Thoracic aorta (tissue), 2 donors: ENCODE measurements at regions not wholly inside any gene's neighbourhood (a gene's known extent, or its start where the extent isn't known, plus 50 kb on each side); places are given as distances from the start of the nearest gene placed in this dataset.
"Not testable (repeated sequence)": the region's sequence is repeated elsewhere in the genome, so short reads cannot be mapped to it uniquely, and the experiment has no call there.

ENCODE experiments used
- ATAC-seq: fragments of 150-250 bp; one replicate; pipeline ENCODE4 v1.8.0; 2017; ENCODE audit warnings: low read depth; ENCODE audit not compliant: insufficient number of reproducible peaks, low FRiP score
- DNase-seq: peaks from one replicate; pipeline ENCODE4 v3.0.0-alpha.2; 2020; ENCODE audit warnings: low spot score
- H3K27ac ChIP-seq, 2 donors: fragments of 200-600 bp; sonication (generic); 1 replicate in 1 of 2; 2 replicates in 1 of 2; pipeline ENCODE4 v1.5.1; 2016; ENCODE audit warnings: mild to moderate bottlenecking in 2 of 2, moderate library complexity in 2 of 2
- H3K27me3 ChIP-seq: fragments of 200-600 bp; sonication (generic); replicated peaks from 2 replicates; pipeline ENCODE4 v1.6.0; 2016; ENCODE audit warnings: mild to moderate bottlenecking; ENCODE audit not compliant: insufficient read depth
- H3K36me3 ChIP-seq: fragments of 200-600 bp; sonication (generic); one replicate; pipeline ENCODE4 v1.5.1; 2016
- H3K4me1 ChIP-seq, 2 donors: fragments of 200-600 bp; sonication (generic); 1 replicate in 1 of 2; 2 replicates in 1 of 2; pipeline versions ENCODE4 v1.5.1 to v1.6.0; 2016; ENCODE audit warnings: low read depth in 2 of 2, mild to moderate bottlenecking in 1 of 2; ENCODE audit not compliant: control insufficient read depth in 1 of 2
- H3K4me3 ChIP-seq: fragments of 200-600 bp; sonication (generic); 2 replicates; pipeline ENCODE4 v1.5.1; 2016; ENCODE audit warnings: mild to moderate bottlenecking
- H3K9me3 ChIP-seq: fragments of 200-600 bp; sonication (generic); 2 replicates; pipeline ENCODE4 v1.5.1; 2016
- CTCF ChIP-seq: fragments of 200-600 bp; sonication (generic); IDR thresholded peaks from one replicate; pipeline ENCODE4 v1.5.1; 2019; ENCODE audit warnings: antibody characterized with exemption

- not testable (repeated sequence) for ATAC-seq, H3K36me3 ChIP-seq, H3K27ac ChIP-seq, H3K4me1 ChIP-seq, H3K4me3 ChIP-seq, H3K27me3 ChIP-seq, DNase-seq, H3K9me3 ChIP-seq
Measured at GRCh38 chr17:62226610-62227240, 153.6 kb upstream of the EFCAB3 start.

DNA sequence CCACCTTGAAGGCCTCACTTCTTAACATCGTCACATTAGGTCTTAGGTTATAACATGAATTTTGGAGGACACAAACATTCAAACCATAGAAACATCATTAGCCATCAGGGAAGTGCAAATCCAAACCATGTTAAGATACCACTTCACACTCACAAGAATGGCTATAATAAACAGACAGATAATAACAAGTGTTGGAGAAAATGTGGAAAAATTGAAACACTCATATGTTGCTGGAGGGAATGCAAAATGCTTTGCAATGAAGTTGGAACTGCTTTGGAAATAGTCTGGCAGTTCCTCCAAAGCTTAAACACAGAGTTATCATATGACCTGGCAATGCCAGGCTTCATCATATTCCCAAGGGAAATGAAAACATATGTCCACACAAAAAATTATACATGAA lies 156.8 kb upstream of the EFCAB3 start:
- H3K36me3 ChIP-seq, H3K27ac ChIP-seq, ATAC-seq, H3K4me3 ChIP-seq, H3K4me1 ChIP-seq, DNase-seq, H3K27me3 ChIP-seq, H3K9me3 ChIP-seq: not testable (repeated sequence)

- no peak overlapping the region for H3K27ac ChIP-seq
- TF ChIP-seq CTCF, result no peak
- ATAC-seq (no peak), DNase-seq (no peak)
- H3K4me3 ChIP-seq, result no peak overlapping the region
- no peaks in the 10 kb centered on the region for H3K9me3 ChIP-seq
- H3K36me3 ChIP-seq, result no peaks in the 10 kb centered on the region
- no peaks in the 10 kb centered on the region for H3K27me3 ChIP-seq
- H3K4me1 ChIP-seq, result no peaks in the 10 kb centered on the region
Measured at GRCh38 chr17:62219221-62219899, 154.3 kb upstream of the MED13 start.

- no peaks in the 10 kb centered on the region for H3K36me3 ChIP-seq
- no peaks in the 10 kb centered on the region for H3K4me1 ChIP-seq
- no peak overlapping the region for H3K27ac ChIP-seq
- H3K27me3 ChIP-seq, result no peaks in the 10 kb centered on the region
- no peak for TF ChIP-seq CTCF
- no peaks in the 10 kb centered on the region for H3K9me3 ChIP-seq
- no peak overlapping the region for H3K4me3 ChIP-seq
- DNase-seq (no peak), ATAC-seq (no peak)
Measured at GRCh38 chr17:62216847-62217246, 151.8 kb upstream of the MED13 start.

GRCh38 chr17:62215891-62216290 lies 150.8 kb upstream of the MED13 start:
- ATAC-seq, H3K4me1 ChIP-seq, H3K27me3 ChIP-seq, H3K27ac ChIP-seq, H3K4me3 ChIP-seq, DNase-seq, H3K36me3 ChIP-seq, H3K9me3 ChIP-seq: not testable (repeated sequence)

- no peak for DNase-seq
- no peak overlapping the region for H3K27ac ChIP-seq
Measured at GRCh38 chr17:62206550-62206949, 141.5 kb upstream of the MED13 start.

GRCh38 chr17:62197156-62197555 lies 132.1 kb upstream of the MED13 start:
- H3K36me3 ChIP-seq, H3K9me3 ChIP-seq, DNase-seq, H3K4me3 ChIP-seq, ATAC-seq, H3K27me3 ChIP-seq, H3K4me1 ChIP-seq, H3K27ac ChIP-seq: not testable (repeated sequence)

More at GRCh38 chr17:62206550-62206949, 141.5 kb upstream of the MED13 start:
- Histone ChIP-seq H3K4me3 (no peak overlapping the region), H3K27me3 (no peaks in the 10 kb centered on the region), H3K36me3 (no peaks in the 10 kb centered on the region), H3K9me3 (no peaks in the 10 kb centered on the region), H3K4me1 (no peaks in the 10 kb centered on the region)
- ATAC-seq, result no peak
- TF ChIP-seq CTCF, result no peak

GRCh38 chr17:62196587-62196986 lies 131.5 kb upstream of the MED13 start:
- not testable (repeated sequence) for ATAC-seq, H3K27ac ChIP-seq, H3K4me3 ChIP-seq, H3K4me1 ChIP-seq, H3K9me3 ChIP-seq, H3K36me3 ChIP-seq, DNase-seq, H3K27me3 ChIP-seq
